ENCODE measurements at regions not wholly inside any gene's neighbourhood (a gene's known extent, or its start where the extent isn't known, plus 50 kb on each side); places are given as distances from the start of the nearest gene placed in this dataset.

DNA sequence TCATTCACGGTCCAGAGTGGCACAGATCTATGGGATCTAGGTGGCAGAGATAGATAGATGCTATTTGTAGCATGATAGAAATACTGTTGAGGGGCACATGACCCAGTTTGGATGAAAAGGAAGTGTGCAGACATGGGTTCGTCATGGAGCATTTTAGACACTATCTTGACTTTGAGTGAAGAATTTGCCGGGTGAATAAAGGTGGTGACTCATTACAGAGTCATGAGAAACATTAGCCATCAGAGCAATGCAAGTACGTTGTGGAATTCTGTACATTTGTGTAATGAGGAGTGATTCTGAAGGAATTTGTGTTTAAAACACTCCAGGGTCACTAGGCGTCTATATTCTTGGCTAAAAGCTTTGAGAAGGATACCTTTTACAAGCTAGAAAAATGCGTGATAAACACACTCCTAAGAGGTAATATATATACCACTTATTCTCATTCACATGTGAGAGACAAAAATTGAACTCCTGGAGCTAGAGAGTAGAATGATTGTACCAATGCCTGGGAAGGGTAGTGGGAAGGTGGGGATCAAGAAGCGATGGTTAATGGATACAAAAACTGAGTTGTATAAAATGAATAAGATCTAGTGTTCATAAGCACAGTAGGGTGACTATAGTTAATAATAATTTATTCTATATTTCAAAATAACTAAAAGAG, 593.7 kb upstream of the LUZP2 start:
- no peak overlapping the region for H3K9ac ChIP-seq (ENCODE audit: low read length)
- H3K4me2 ChIP-seq (ENCODE audit: low read depth, low read length) = no peak overlapping the region
- no peak overlapping the region for H2AFZ ChIP-seq (ENCODE audit: low read length)
- no peaks in the 10 kb centered on the region for H4K20me1 ChIP-seq (ENCODE audit: insufficient read depth, low read length)
- H3K9me2 ChIP-seq (replicated peaks; ENCODE audit: insufficient read depth, low read length) = no peaks in the 10 kb centered on the region
- H3K9me3 ChIP-seq (replicated peaks; ENCODE audit: insufficient read depth, low read length) = no peaks in the 10 kb centered on the region
- H3K27me3 ChIP-seq (replicated peaks; ENCODE audit: insufficient read depth, low read length) = no peaks in the 10 kb centered on the region
- no peaks in the 10 kb centered on the region for H3F3A ChIP-seq (ENCODE audit: insufficient read depth, low read length)
- no peaks in the 10 kb centered on the region for H3K36me3 ChIP-seq (replicated peaks; ENCODE audit: insufficient read depth, low read length)
- H3K79me2 ChIP-seq (ENCODE audit: low read length) = no peaks in the 10 kb centered on the region
- no peak overlapping the region for H3K27ac ChIP-seq (ENCODE audit: low read length)
- no peak for DNase-seq
- no peaks in the 10 kb centered on the region for H3K4me1 ChIP-seq (ENCODE audit: low read length)
- TF ChIP-seq, protein P1, sequence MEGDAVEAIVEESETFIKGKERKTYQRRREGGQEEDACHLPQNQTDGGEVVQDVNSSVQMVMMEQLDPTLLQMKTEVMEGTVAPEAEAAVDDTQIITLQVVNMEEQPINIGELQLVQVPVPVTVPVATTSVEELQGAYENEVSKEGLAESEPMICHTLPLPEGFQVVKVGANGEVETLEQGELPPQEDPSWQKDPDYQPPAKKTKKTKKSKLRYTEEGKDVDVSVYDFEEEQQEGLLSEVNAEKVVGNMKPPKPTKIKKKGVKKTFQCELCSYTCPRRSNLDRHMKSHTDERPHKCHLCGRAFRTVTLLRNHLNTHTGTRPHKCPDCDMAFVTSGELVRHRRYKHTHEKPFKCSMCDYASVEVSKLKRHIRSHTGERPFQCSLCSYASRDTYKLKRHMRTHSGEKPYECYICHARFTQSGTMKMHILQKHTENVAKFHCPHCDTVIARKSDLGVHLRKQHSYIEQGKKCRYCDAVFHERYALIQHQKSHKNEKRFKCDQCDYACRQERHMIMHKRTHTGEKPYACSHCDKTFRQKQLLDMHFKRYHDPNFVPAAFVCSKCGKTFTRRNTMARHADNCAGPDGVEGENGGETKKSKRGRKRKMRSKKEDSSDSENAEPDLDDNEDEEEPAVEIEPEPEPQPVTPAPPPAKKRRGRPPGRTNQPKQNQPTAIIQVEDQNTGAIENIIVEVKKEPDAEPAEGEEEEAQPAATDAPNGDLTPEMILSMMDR (IDR thresholded peaks at IDR 0.05; ENCODE audit: low read length) = no peak
- TF ChIP-seq EZH2 (optimal IDR thresholded peaks at IDR 0.05; ENCODE audit: low read depth, low read length) (no peak), EZH2phosphoT487 (IDR thresholded peaks at IDR 0.05; ENCODE audit: low read length) (no peak)
- H3K4me3 ChIP-seq (ENCODE audit: low read length) = no peak overlapping the region

DNA sequence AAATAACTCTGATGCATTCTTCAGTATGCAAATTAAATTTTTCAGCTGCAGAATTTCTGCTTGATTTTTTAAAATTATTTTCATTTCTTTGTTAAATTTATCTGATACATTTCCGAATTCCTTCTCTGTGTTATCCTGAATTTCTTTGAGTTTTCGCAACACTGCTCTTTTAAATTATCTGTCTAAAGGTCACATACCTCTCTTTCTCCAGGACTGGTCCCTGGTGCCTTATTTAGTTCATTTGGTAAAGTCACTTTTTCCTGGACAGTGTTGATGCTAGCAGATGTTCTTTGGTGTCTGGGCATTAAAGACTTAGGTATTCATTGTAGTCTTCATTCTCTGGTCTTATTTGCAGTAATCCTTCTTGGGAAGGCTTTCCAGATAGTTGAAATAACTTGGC, 577.4 kb upstream of the LUZP2 start:
- no peak overlapping the region for H3K9ac ChIP-seq (ENCODE audit: low read length)
- peaks cover 12% of the 10 kb centered on the region for H3K4me1 ChIP-seq (ENCODE audit: low read length)
- no peaks in the 10 kb centered on the region for H3K79me2 ChIP-seq (ENCODE audit: low read length)
- H3F3A ChIP-seq (ENCODE audit: insufficient read depth, low read length) = no peaks in the 10 kb centered on the region
- no peaks in the 10 kb centered on the region for H3K9me3 ChIP-seq (replicated peaks; ENCODE audit: insufficient read depth, low read length)
- TF ChIP-seq, protein P1 (IDR thresholded peaks at IDR 0.05; ENCODE audit: low read length) = no peak
- TF ChIP-seq EZH2phosphoT487 (IDR thresholded peaks at IDR 0.05; ENCODE audit: low read length) = no peak
- H2AFZ ChIP-seq (ENCODE audit: low read length) = no peak overlapping the region
- no peaks in the 10 kb centered on the region for H4K20me1 ChIP-seq (ENCODE audit: insufficient read depth, low read length)
- no peaks in the 10 kb centered on the region for H3K27me3 ChIP-seq (replicated peaks; ENCODE audit: insufficient read depth, low read length)
- H3K9me2 ChIP-seq (replicated peaks; ENCODE audit: insufficient read depth, low read length) = no peaks in the 10 kb centered on the region
- H3K36me3 ChIP-seq (replicated peaks; ENCODE audit: insufficient read depth, low read length) = no peaks in the 10 kb centered on the region
- no peak overlapping the region for H3K4me2 ChIP-seq (ENCODE audit: low read depth, low read length)
- H3K4me3 ChIP-seq (ENCODE audit: low read length) = no peak overlapping the region
- no peak overlapping the region for H3K27ac ChIP-seq (ENCODE audit: low read length)
- no peak for DNase-seq

DNA sequence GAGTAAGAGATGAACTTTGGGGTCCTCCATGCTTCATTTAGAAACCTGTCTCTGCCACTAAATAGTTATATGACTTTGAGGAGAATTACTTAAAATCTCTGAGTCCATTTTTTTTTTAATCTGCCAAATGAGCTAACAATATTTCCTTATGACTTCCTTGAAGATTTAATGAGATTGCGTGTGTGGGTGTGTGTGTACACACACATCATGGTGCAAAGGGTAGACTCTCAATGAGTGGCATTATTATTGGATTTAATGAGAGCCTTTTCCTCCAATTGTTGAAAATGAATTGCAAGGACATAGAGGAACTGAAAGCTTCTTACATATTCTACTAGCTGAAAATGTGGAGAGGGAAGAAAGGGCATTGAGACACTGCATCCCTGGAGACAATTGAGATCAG, 573.5 kb upstream of the LUZP2 start:
- H3K36me3 ChIP-seq (replicated peaks; ENCODE audit: insufficient read depth, low read length) = no peaks in the 10 kb centered on the region
- no peaks in the 10 kb centered on the region for H3K9me2 ChIP-seq (replicated peaks; ENCODE audit: insufficient read depth, low read length)
- H3K27me3 ChIP-seq (replicated peaks; ENCODE audit: insufficient read depth, low read length) = no peaks in the 10 kb centered on the region
- H4K20me1 ChIP-seq (ENCODE audit: insufficient read depth, low read length) = no peaks in the 10 kb centered on the region
- peaks cover 12% of the 10 kb centered on the region for H3K4me1 ChIP-seq (ENCODE audit: low read length)
- H3F3A ChIP-seq (ENCODE audit: insufficient read depth, low read length) = no peaks in the 10 kb centered on the region
- H2AFZ ChIP-seq (ENCODE audit: low read length) = no peak overlapping the region
- TF ChIP-seq, protein P1 (IDR thresholded peaks at IDR 0.05; ENCODE audit: low read length) = no peak
- TF ChIP-seq EZH2 (optimal IDR thresholded peaks at IDR 0.05; ENCODE audit: low read depth, low read length) = no peak
- TF ChIP-seq EZH2phosphoT487 (IDR thresholded peaks at IDR 0.05; ENCODE audit: low read length) = no peak
- H3K9ac ChIP-seq (ENCODE audit: low read length) = no peak overlapping the region
- H3K79me2 ChIP-seq (ENCODE audit: low read length) = no peaks in the 10 kb centered on the region
- no peak for DNase-seq
- H3K9me3 ChIP-seq (replicated peaks; ENCODE audit: insufficient read depth, low read length) = no peaks in the 10 kb centered on the region
- H3K27ac ChIP-seq (ENCODE audit: low read length) = no peak overlapping the region
- no peak overlapping the region for H3K4me3 ChIP-seq (ENCODE audit: low read length)
- no peak overlapping the region for H3K4me2 ChIP-seq (ENCODE audit: low read depth, low read length)

Measured in MM.1S (cell line).